Stimulated activated naive CD8-positive, alpha-beta T cell treated with anti-CD3 and anti-CD28 coated beads, Interleukin-15, Interleukin-2, amounts not matched to agents 100 ng/mL and 50 ng/mL, for 24 hours (primary cell): ENCODE measurements at regions not wholly inside any gene's neighbourhood (a gene's known extent, or its start where the extent isn't known, plus 50 kb on each side); places are given as distances from the start of the nearest gene placed in this dataset.
A peak's percentile ranks its signal among the peaks of the same experiment; 100 is the strongest.
"Not testable (repeated sequence)": the region's sequence is repeated elsewhere in the genome, so short reads cannot be mapped to it uniquely, and the experiment has no call there.

Experiments used
- H3K27ac Mint-ChIP-seq: one replicate; pipeline ENCODE4 v1.8.0; 2021; ENCODE audit warnings: mild to moderate bottlenecking, mixed read lengths
- H3K27me3 Mint-ChIP-seq: one replicate; pipeline ENCODE4 v1.8.0; 2021; ENCODE audit warnings: mixed read lengths
- H3K36me3 Mint-ChIP-seq: one replicate; pipeline ENCODE4 v1.8.0; 2021; ENCODE audit warnings: low read depth, mixed read lengths
- H3K4me1 Mint-ChIP-seq: one replicate; pipeline ENCODE4 v1.8.0; 2021; ENCODE audit warnings: low read depth, mixed read lengths
- H3K4me3 Mint-ChIP-seq: one replicate; pipeline ENCODE4 v1.8.0; 2021; ENCODE audit warnings: mild to moderate bottlenecking, mixed read lengths
- H3K9me3 Mint-ChIP-seq: one replicate; pipeline ENCODE4 v1.8.0; 2021; ENCODE audit warnings: mixed read lengths

GRCh38 chr2:48066000-48066399, 159.7 kb upstream of the FBXO11 start:
- H3K27ac Mint-ChIP-seq, result no peak overlapping the region
- no peaks in the 10 kb centered on the region for H3K9me3 Mint-ChIP-seq
- no peak overlapping the region for H3K4me3 Mint-ChIP-seq
- H3K4me1 Mint-ChIP-seq, result no peaks in the 10 kb centered on the region
- peaks cover 9% of the 10 kb centered on the region for H3K27me3 Mint-ChIP-seq
- no peaks in the 10 kb centered on the region for H3K36me3 Mint-ChIP-seq

- H3K27ac Mint-ChIP-seq, result no peak overlapping the region
- H3K4me3 Mint-ChIP-seq, result no peak overlapping the region
- no peaks in the 10 kb centered on the region for H3K36me3 Mint-ChIP-seq
- no peaks in the 10 kb centered on the region for H3K4me1 Mint-ChIP-seq
- H3K9me3 Mint-ChIP-seq, result no peaks in the 10 kb centered on the region
- H3K27me3 Mint-ChIP-seq, result peaks cover 10% of the 10 kb centered on the region
These were observed 163.5 kb upstream of the FBXO11 start for GRCh38 chr2:48069769-48070168.

GRCh38 chr2:48070415-48070814, 164.1 kb upstream of the FBXO11 start:
- H3K27ac Mint-ChIP-seq, result no peak overlapping the region
- H3K36me3 Mint-ChIP-seq, result no peaks in the 10 kb centered on the region
- H3K4me1 Mint-ChIP-seq, result no peaks in the 10 kb centered on the region
- no peak overlapping the region for H3K4me3 Mint-ChIP-seq
- no peaks in the 10 kb centered on the region for H3K9me3 Mint-ChIP-seq
- peaks cover 11% of the 10 kb centered on the region for H3K27me3 Mint-ChIP-seq

- Mint-ChIP-seq H3K9me3 (no peaks in the 10 kb centered on the region), H3K27ac (no peak overlapping the region), H3K4me1 (no peaks in the 10 kb centered on the region), H3K4me3 (no peak overlapping the region), H3K36me3 (no peaks in the 10 kb centered on the region), H3K27me3 (peaks cover 14% of the 10 kb centered on the region)
These were observed 166.3 kb upstream of the FBXO11 start for GRCh38 chr2:48072583-48072982.

- no peak overlapping the region for H3K27ac Mint-ChIP-seq
- H3K4me1 Mint-ChIP-seq, result no peaks in the 10 kb centered on the region
- no peaks in the 10 kb centered on the region for H3K36me3 Mint-ChIP-seq
- H3K27me3 Mint-ChIP-seq, result peaks cover 14% of the 10 kb centered on the region
- no peak overlapping the region for H3K4me3 Mint-ChIP-seq
- H3K9me3 Mint-ChIP-seq, result no peaks in the 10 kb centered on the region
These were observed 169.3 kb upstream of the FBXO11 start for GRCh38 chr2:48075631-48076030.

GRCh38 chr2:48080534-48081316, 174.4 kb upstream of the FBXO11 start:
- Mint-ChIP-seq H3K4me1 (no peaks in the 10 kb centered on the region), H3K4me3 (no peak overlapping the region), H3K27ac (no peak overlapping the region), H3K27me3 (peaks cover 3% of the 10 kb centered on the region), H3K9me3 (no peaks in the 10 kb centered on the region), H3K36me3 (no peaks in the 10 kb centered on the region)

GRCh38 chr2:48081317-48081628, 175.0 kb upstream of the FBXO11 start:
- H3K4me1 Mint-ChIP-seq, result no peaks in the 10 kb centered on the region
- peaks cover 3% of the 10 kb centered on the region for H3K27me3 Mint-ChIP-seq
- no peaks in the 10 kb centered on the region for H3K36me3 Mint-ChIP-seq
- H3K27ac Mint-ChIP-seq, result no peak overlapping the region
- H3K9me3 Mint-ChIP-seq, result no peaks in the 10 kb centered on the region
- H3K4me3 Mint-ChIP-seq, result no peak overlapping the region

GRCh38 chr2:48085888-48086287, 179.6 kb upstream of the FBXO11 start:
- no peaks in the 10 kb centered on the region for H3K27me3 Mint-ChIP-seq
- H3K36me3 Mint-ChIP-seq, result no peaks in the 10 kb centered on the region
- H3K9me3 Mint-ChIP-seq, result no peaks in the 10 kb centered on the region
- H3K27ac Mint-ChIP-seq, result no peak overlapping the region
- no peaks in the 10 kb centered on the region for H3K4me1 Mint-ChIP-seq
- H3K4me3 Mint-ChIP-seq, result no peak overlapping the region

GRCh38 chr2:48088994-48089393, 182.7 kb upstream of the FBXO11 start:
- Mint-ChIP-seq H3K27me3 (no peaks in the 10 kb centered on the region), H3K9me3 (no peaks in the 10 kb centered on the region), H3K4me3 (no peak overlapping the region), H3K36me3 (no peaks in the 10 kb centered on the region), H3K4me1 (no peaks in the 10 kb centered on the region), H3K27ac (no peak overlapping the region)

GRCh38 chr2:48089644-48090043, 183.3 kb upstream of the FBXO11 start:
- H3K27me3 Mint-ChIP-seq, result no peaks in the 10 kb centered on the region
- no peaks in the 10 kb centered on the region for H3K4me1 Mint-ChIP-seq
- no peak overlapping the region for H3K27ac Mint-ChIP-seq
- H3K9me3 Mint-ChIP-seq, result no peaks in the 10 kb centered on the region
- no peak overlapping the region for H3K4me3 Mint-ChIP-seq
- H3K36me3 Mint-ChIP-seq, result no peaks in the 10 kb centered on the region

- no peaks in the 10 kb centered on the region for H3K4me1 Mint-ChIP-seq
- peaks cover 7% of the 10 kb centered on the region for H3K27me3 Mint-ChIP-seq
- no peak overlapping the region for H3K27ac Mint-ChIP-seq
- peaks cover 4% of the 10 kb centered on the region for H3K9me3 Mint-ChIP-seq
- H3K4me3 Mint-ChIP-seq, result no peak overlapping the region
- no peaks in the 10 kb centered on the region for H3K36me3 Mint-ChIP-seq
These were observed 186.8 kb upstream of the FBXO11 start for GRCh38 chr2:48092846-48093803.

GRCh38 chr2:48096765-48097164, 190.5 kb upstream of the FBXO11 start:
- not testable (repeated sequence) for H3K27ac Mint-ChIP-seq, H3K36me3 Mint-ChIP-seq, H3K4me3 Mint-ChIP-seq, H3K4me1 Mint-ChIP-seq
- Mint-ChIP-seq H3K9me3 (peaks cover 11% of the 10 kb centered on the region), H3K27me3 (peaks cover 13% of the 10 kb centered on the region)

GRCh38 chr2:48098539-48098938, 192.2 kb upstream of the FBXO11 start:
- Mint-ChIP-seq H3K27ac (no peak overlapping the region), H3K9me3 (peaks cover 11% of the 10 kb centered on the region), H3K27me3 (peaks cover 13% of the 10 kb centered on the region), H3K4me1 (no peaks in the 10 kb centered on the region), H3K4me3 (no peak overlapping the region), H3K36me3 (no peaks in the 10 kb centered on the region)

- Mint-ChIP-seq H3K9me3 (peaks cover 5% of the 10 kb centered on the region), H3K27ac (no peak overlapping the region), H3K4me1 (peaks cover 22% of the 10 kb centered on the region), H3K36me3 (no peaks in the 10 kb centered on the region), H3K27me3 (peaks cover 15% of the 10 kb centered on the region), H3K4me3 (no peak overlapping the region)
These were observed 198.1 kb upstream of the FBXO11 start for GRCh38 chr2:48104418-48104817.

GRCh38 chr2:48105848-48106247, 199.6 kb upstream of the FBXO11 start:
- Mint-ChIP-seq H3K36me3 (no peaks in the 10 kb centered on the region), H3K27ac (no peak overlapping the region), H3K9me3 (no peaks in the 10 kb centered on the region), H3K4me3 (peak overlapping the region; percentile 68), H3K4me1 (peaks cover 22% of the 10 kb centered on the region), H3K27me3 (peaks cover 11% of the 10 kb centered on the region)
